K562 (cell line): ENCODE measurements at regions not wholly inside any gene's neighbourhood (a gene's known extent, or its start where the extent isn't known, plus 50 kb on each side); places are given as distances from the start of the nearest gene placed in this dataset.

Experiments used
- ATAC-seq: fragments of 200-7000 bp; cut with Tn5 transposase; 3 replicates; pipeline ENCODE4 v1.9.1; 2020; ENCODE audit warnings: moderate library complexity
- BruUV-seq: library from RNA; stranded (reverse); fragments of 400-500 nt; replicated peaks from 2 replicates; lab custom pipeline; 2021; lab: Mats Ljungman, UMichigan
- CTCF ChIA-PET: fragments of 300-600 bp; formaldehyde crosslinking; extraction: SDS; loops from one replicate; lab custom pipeline; 2021; ENCODE audit warnings: low intra/inter-chr PET ratio; lab: Yijun Ruan, JAX
- POLR2A ChIA-PET: fragments of 300-600, 350-650 bp; sonication (Branson Sonifier 250); formaldehyde crosslinking; extraction: SDS; loops from one replicate; lab custom pipeline; 2021; ENCODE audit warnings: antibody characterized with exemption, inconsistent platforms; lab: Yijun Ruan, JAX
- DNase-seq, 4 experiments: peaks; one replicate each; pipeline versions ENCODE4 v3.0.0 to v3.0.0-alpha.2; 2011 to 2018; ENCODE audit warnings: low spot score in 3 of 4, mixed read lengths in 3 of 4; ENCODE audit errors: extremely low read depth in 1 of 4
- FAIRE-seq: peaks from 2 replicates; lab custom pipeline; 2011; peaks lifted over from hg19 to GRCh38; lab: Jason Lieb, UNC
- H2AFZ ChIP-seq: 2 replicates; pipeline ENCODE4 v1.6.0; 2011; ENCODE audit warnings: low read depth, low read length, control low read depth, inconsistent platforms
- H3K27ac ChIP-seq: fragments of 200-600 bp; 3 replicates; pipeline ENCODE4 v1.8.0; 2011; ENCODE audit warnings: low read depth, mild to moderate bottlenecking, control low read depth, inconsistent platforms, low read length, moderate library complexity, mixed read lengths; ENCODE audit errors: extremely low read depth
- H3K27me3 ChIP-seq, 2 experiments: fragments of 300-600 bp in 1 of 2; 2 replicates in 1 of 2; 3 replicates in 1 of 2; pipeline versions ENCODE4 v1.6.0 to v1.8.0; 2011; ENCODE audit warnings: inconsistent platforms in 2 of 2, low read length in 2 of 2, mild to moderate bottlenecking in 1 of 2, mixed read lengths in 1 of 2, moderate library complexity in 1 of 2; ENCODE audit not compliant: control insufficient read depth in 2 of 2, insufficient read depth in 2 of 2
- H3K36me3 ChIP-seq: fragments of 300-600 bp; 3 replicates; pipeline ENCODE4 v1.8.0; 2011; ENCODE audit warnings: mild to moderate bottlenecking, low read length, inconsistent platforms; ENCODE audit not compliant: control insufficient read depth, insufficient read depth
- H3K4me1 ChIP-seq, 2 experiments: fragments of 200-600 bp in 1 of 2; replicated peaks in 1 of 2; 2 replicates in 1 of 2; 3 replicates in 1 of 2; pipeline versions ENCODE4 v1.5.1 to v1.8.0; 2011; ENCODE audit warnings: inconsistent platforms in 2 of 2, low read length in 2 of 2, mild to moderate bottlenecking in 1 of 2, mixed read lengths in 1 of 2, moderate library complexity in 1 of 2; ENCODE audit not compliant: control insufficient read depth in 2 of 2, insufficient read depth in 2 of 2
- H3K4me2 ChIP-seq: 2 replicates; pipeline ENCODE4 v1.6.1; 2011; ENCODE audit warnings: low read length, control low read depth, inconsistent platforms, mixed read lengths; ENCODE audit not compliant: insufficient read depth
- H3K4me3 ChIP-seq: fragments of 200-600 bp; sonication (generic), shearing (Covaris generic); 2 replicates; pipeline ENCODE4 v1.5.1; 2016; ENCODE audit warnings: control low read depth, inconsistent platforms
- H3K79me2 ChIP-seq: fragments of 200-600 bp; 3 replicates; pipeline ENCODE4 v1.8.0; 2011; ENCODE audit warnings: low read length, inconsistent platforms; ENCODE audit not compliant: control insufficient read depth, insufficient read depth
- H3K9ac ChIP-seq, 2 experiments: 2 replicates each; pipeline versions ENCODE4 v1.6.0 to v1.6.1; 2011; ENCODE audit warnings: low read depth in 2 of 2, low read length in 2 of 2, control low read depth in 1 of 2, inconsistent platforms in 1 of 2, mild to moderate bottlenecking in 1 of 2, mixed read lengths in 1 of 2; ENCODE audit not compliant: insufficient read depth in 1 of 2
- H3K9me1 ChIP-seq: one replicate; pipeline ENCODE4 v1.6.0; 2011; ENCODE audit warnings: inconsistent platforms, mild to moderate bottlenecking, low read length, moderate library complexity; ENCODE audit not compliant: control insufficient read depth, insufficient read depth
- H3K9me3 ChIP-seq: replicated peaks from 2 replicates; pipeline ENCODE4 v1.5.1; 2011; ENCODE audit warnings: low read depth, low read length, inconsistent platforms; ENCODE audit not compliant: control insufficient read depth, insufficient read depth
- H4K20me1 ChIP-seq: replicated peaks from 2 replicates; pipeline ENCODE4 v1.6.1; 2011; ENCODE audit warnings: low read length, inconsistent platforms, mixed read lengths; ENCODE audit not compliant: control insufficient read depth, insufficient read depth
- AFF1 ChIP-seq, 2 experiments: fragments of 450-650 bp; IDR thresholded peaks; 2 replicates each; pipeline ENCODE4 v1.6.1; 2018; ENCODE audit warnings: mild to moderate bottlenecking in 2 of 2, low read depth in 1 of 2; ENCODE audit not compliant: partially characterized antibody in 2 of 2
- ARID1B ChIP-seq: fragments of 450-650 bp; IDR thresholded peaks from 2 replicates; pipeline ENCODE4 v1.6.1; 2016; ENCODE audit warnings: antibody characterized with exemption, mild to moderate bottlenecking, inconsistent platforms
- ARID2 ChIP-seq: fragments of 450-650 bp; IDR thresholded peaks from 2 replicates; pipeline ENCODE4 v1.6.1; 2017; ENCODE audit warnings: antibody characterized with exemption, mild to moderate bottlenecking
- DDX20 ChIP-seq: fragments of 450-650 bp; IDR thresholded peaks from 2 replicates; pipeline ENCODE4 v1.6.1; 2016; ENCODE audit warnings: missing genetic modification characterization, low read depth, mild to moderate bottlenecking, missing compliant biosample characterization, moderate library complexity
- FOXJ2 ChIP-seq: fragments of 200-800 bp; sonication (Bioruptor generic); IDR thresholded peaks from 2 replicates; pipeline ENCODE4 v1.6.1; 2016; ENCODE audit warnings: missing genetic modification characterization, missing compliant biosample characterization
- HMBOX1 ChIP-seq: sonication (generic); IDR thresholded peaks from 2 replicates; pipeline ENCODE4 v1.6.1; 2016
- HMG20B ChIP-seq: fragments of 250-450 bp; sonication (Bioruptor Pico); IDR thresholded peaks from 2 replicates; pipeline ENCODE4 v1.5.0; 2021; ENCODE audit warnings: mild to moderate bottlenecking
- JUND ChIP-seq, 2 experiments: IDR thresholded peaks; 2 replicates in 1 of 2; 3 replicates in 1 of 2; pipeline ENCODE4 v1.6.1; 2011; ENCODE audit warnings: borderline replicate concordance in 2 of 2, low read depth in 2 of 2, low read length in 2 of 2, improper control_type of control experiment in 1 of 2, missing biosample characterization in 1 of 2, missing genetic modification characterization in 1 of 2, missing genetic modification reagents in 1 of 2
- POLR2AphosphoS2 ChIP-seq: IDR thresholded peaks from 2 replicates; pipeline ENCODE4 v1.6.1; 2012; ENCODE audit warnings: low read length, improper control_type of control experiment
- SETDB1 ChIP-seq: IDR thresholded peaks from one replicate; pipeline ENCODE4 v1.6.1; 2012; ENCODE audit warnings: low read length, control low read depth, inconsistent platforms
- ZBTB34 ChIP-seq: fragments of 250-450 bp; sonication (Bioruptor Pico); IDR thresholded peaks from 2 replicates; pipeline ENCODE4 v1.8.0; 2021; ENCODE audit warnings: mild to moderate bottlenecking, moderate library complexity
- ZNF41 ChIP-seq: fragments of 250-450 bp; sonication (Bioruptor Pico); conservative IDR thresholded peaks from 2 replicates; pipeline ENCODE4 v1.4.0; 2020; ENCODE audit warnings: mild to moderate bottlenecking
- ZNF780A ChIP-seq: fragments of 250-450 bp; sonication (Bioruptor Pico); IDR thresholded peaks from 2 replicates; pipeline ENCODE4 v1.5.0; 2021; ENCODE audit warnings: mild to moderate bottlenecking
- WGBS: fragments of 100-300 bp; shearing (Covaris generic); methylation state at CpG from one replicate; pipeline ENCODE4 v1.1.6; 2016; ENCODE audit warnings: low coverage, mixed read lengths; ENCODE audit not compliant: insufficient coverage; ENCODE audit errors: missing lambda C conversion rate; 5-methylcytosine and 5-hydroxymethylcytosine counted together
- in situ Hi-C: fragments of 300-500 bp; cut with MboI; formaldehyde crosslinking; loops from 4 replicates; pipeline ENCODE4 v1.15.0; 2018; ENCODE audit warnings: inconsistent platforms, mixed read lengths
- intact Hi-C: fragments of 100-400 bp; cut with micrococcal nuclease; formaldehyde crosslinking; loops from 2 replicates; pipeline ENCODE4 v1.14.2; 2022

GRCh38 chr3:8069471-8069870 lies 432.2 kb upstream of the LMCD1 start:
- in situ Hi-C loops (no loop called here), intact Hi-C loops (no loop called here)
- Histone ChIP-seq H3K4me1 (no peaks in the 10 kb centered on the region), H3K4me3 (no peak overlapping the region), H3K9ac (no peak overlapping the region), H3K27ac (no peak overlapping the region), H2AFZ (no peak overlapping the region), H3K9me1 (no peaks in the 10 kb centered on the region), H4K20me1 (no peaks in the 10 kb centered on the region), H3K27me3 (no peaks in the 10 kb centered on the region), H3K4me2 (no peak overlapping the region), H3K36me3 (no peaks in the 10 kb centered on the region), H3K9me3 (peaks cover 7% of the 10 kb centered on the region; the same call in 1 of the 2 replicates), H3K79me2 (no peaks in the 10 kb centered on the region)
- no peak for TF ChIP-seq ARID1B
- no peak for TF ChIP-seq FOXJ2 (tag)
- no peak for TF ChIP-seq ARID2
- TF ChIP-seq POLR2AphosphoS2, result no peak
- no peak for TF ChIP-seq HMBOX1
- TF ChIP-seq ZBTB34, result no peak
- no peak for TF ChIP-seq AFF1 (IDR thresholded peaks at IDR 0.05; ENCODE audit: low read depth in 1 of 2, partially characterized antibody in 2 of 2)
- no peak for TF ChIP-seq DDX20 (tag)
- no peak for TF ChIP-seq ZNF41
- TF ChIP-seq ZNF780A (CRISPR knock-in tag), result no peak
- no peak for TF ChIP-seq SETDB1
- TF ChIP-seq JUND (IDR thresholded peaks at IDR 0.05; ENCODE audit: borderline replicate concordance, low read depth, low read length), result no peak
- TF ChIP-seq JUND (tag; IDR thresholded peaks at IDR 0.05; ENCODE audit: borderline replicate concordance, low read depth, low read length), result no peak
- no peak for TF ChIP-seq HMG20B (CRISPR knock-in tag)
- ChIA-PET CTCF (no interaction called here), POLR2A (no interaction called here)
- DNase-seq, result no peak
- BruUV-seq, result no TSS peak
- no peak for FAIRE-seq
- ATAC-seq, result no peak
- WGBS, result 0% methylated on average over 1 of the region's 1 CpG
